NCI-H2196 (cell line): ENCODE measurements at regions not wholly inside any gene's neighbourhood (a gene's known extent, or its start where the extent isn't known, plus 50 kb on each side); places are given as distances from the start of the nearest gene placed in this dataset.

Source experiments
- DNase-seq: peaks from one replicate; lab custom pipeline; 2025; ENCODE audit not compliant: unreplicated experiment; lab: John Stamatoyannopoulos, UW

DNA sequence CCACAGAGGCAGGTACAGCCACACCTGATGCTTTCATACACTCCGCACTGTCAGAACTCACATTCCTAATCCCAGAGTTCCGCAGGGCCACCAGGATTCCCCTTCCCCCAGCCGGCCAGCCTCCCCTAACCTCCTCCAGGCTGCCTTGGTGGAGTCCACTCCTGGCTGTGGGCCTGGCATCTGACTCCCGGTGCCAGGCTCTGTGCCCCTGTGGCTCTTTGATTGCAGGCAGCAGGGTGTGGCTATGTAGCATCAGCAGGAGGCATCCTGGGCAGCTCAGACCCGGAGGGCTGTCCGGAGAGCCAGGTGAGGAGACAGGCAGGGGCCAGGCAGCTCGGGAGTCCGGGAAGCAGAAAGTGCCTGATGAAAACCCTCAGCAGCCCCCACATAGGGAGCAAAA lies 1432.9 kb downstream of the BRD1 start:
- DNase-seq: no peak

DNA sequence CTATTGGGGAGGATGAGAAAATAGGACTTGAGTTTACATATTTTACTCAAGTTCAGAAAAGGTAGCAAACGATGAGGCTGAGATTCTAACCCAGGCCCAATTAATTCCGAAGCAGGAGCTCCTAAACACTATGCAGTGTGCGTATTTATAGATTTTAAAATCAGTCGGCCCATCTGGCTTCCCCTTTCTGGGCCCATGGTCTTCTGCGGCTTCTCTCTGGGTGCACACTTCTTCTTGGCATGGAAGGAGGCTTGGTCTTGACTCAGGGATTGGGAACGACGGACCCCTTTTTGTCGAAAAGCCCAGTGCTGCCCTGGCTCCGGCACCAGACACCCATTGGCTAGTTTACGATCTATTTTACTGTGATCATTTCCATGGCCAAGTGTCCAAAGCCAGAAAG lies 1433.8 kb downstream of the BRD1 start:
- DNase-seq: no peak

DNA sequence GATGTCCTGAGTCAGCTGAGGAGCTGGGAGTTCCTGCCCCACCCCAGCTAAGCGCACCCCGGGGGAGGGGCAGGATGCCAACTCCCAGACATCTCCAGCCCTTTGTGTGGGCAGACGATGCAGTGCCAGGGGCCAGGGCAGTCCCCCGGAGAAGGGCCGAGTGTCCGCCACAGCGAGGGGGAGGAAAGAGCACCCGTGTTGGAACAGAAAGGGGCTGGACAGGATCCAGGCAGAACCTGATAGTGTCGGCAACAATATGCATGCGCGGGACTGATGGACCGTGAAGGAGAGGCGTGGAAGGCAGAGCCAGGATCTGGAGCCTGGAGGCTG lies 1434.7 kb downstream of the BRD1 start:
- no peak for DNase-seq

DNA sequence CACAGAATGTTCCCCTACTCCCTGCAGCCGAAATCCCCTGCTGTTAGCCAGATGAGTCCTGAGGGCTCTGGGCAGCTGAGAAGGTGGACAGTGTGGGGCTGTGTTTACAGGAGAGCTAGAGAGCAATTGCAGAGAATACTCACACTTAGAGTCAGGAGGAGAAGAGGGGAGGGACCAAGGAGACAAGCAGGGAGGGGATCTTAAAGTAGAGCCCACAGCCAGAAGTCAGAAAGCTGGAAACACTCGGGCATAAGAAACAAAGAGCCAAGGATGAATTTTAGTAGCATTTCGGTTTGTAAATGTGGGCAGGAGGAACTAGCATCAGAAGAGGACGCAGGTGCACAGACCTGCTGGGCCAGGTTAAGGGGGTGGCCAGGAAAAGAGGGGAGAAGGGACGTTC lies 1435.9 kb downstream of the BRD1 start:
- no peak for DNase-seq

GRCh38 chr22:48391171-48391711 lies 1436.4 kb downstream of the BRD1 start:
- no peak for DNase-seq

- DNase-seq: no peak
Measured at GRCh38 chr22:48389916-48390315, 1437.8 kb downstream of the BRD1 start.

GRCh38 chr22:48382197-48382596 lies 1445.5 kb downstream of the BRD1 start:
- DNase-seq: no peak

- DNase-seq: no peak
Measured at GRCh38 chr22:48380016-48380665, 1447.5 kb downstream of the BRD1 start.

GRCh38 chr22:48379371-48379770 lies 1448.3 kb downstream of the BRD1 start:
- DNase-seq: no peak

- DNase-seq: no peak
Measured at GRCh38 chr22:48378673-48379072, 1449.0 kb downstream of the BRD1 start.

DNA sequence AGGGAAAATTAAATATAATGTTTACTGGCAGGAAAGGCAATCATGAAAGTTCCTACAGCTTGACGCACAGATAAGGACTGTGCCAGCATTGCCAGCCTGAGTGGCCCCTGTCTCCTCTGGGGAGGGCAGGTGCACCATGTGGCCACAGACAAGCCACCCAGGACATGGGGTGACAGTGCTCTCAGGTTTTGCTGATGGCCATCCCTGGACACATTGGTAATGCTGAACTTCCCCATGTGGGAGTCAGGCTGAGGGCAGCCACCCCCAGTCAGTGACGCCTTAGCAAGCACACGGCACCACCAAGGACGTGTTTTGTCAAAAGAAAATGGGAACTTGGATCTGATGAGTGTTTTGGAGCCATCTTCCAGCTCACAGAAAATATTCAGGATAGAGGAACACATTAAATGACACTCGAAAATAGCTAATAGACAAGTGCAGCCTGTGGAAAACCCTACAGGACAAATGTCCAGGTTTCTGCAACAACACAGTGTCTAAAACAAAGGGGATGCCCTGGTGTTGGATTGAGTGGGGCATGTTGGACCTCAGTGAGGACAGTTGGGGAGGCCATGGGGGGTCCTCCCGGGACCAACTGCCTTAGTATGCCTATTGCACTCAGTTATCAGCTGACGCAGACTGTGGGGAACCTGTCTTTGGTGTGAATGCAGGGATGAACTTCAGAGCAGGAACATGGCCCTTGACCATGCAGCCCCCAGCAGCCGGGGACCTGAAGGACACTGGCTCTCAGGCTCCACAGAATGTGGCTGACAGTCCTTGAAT lies 1450.5 kb downstream of the BRD1 start:
- no peak for DNase-seq

GRCh38 chr22:48376428-48376827 lies 1451.2 kb downstream of the BRD1 start:
- DNase-seq: no peak

GRCh38 chr22:48373626-48374173 lies 1454.0 kb downstream of the BRD1 start:
- no peak for DNase-seq

DNA sequence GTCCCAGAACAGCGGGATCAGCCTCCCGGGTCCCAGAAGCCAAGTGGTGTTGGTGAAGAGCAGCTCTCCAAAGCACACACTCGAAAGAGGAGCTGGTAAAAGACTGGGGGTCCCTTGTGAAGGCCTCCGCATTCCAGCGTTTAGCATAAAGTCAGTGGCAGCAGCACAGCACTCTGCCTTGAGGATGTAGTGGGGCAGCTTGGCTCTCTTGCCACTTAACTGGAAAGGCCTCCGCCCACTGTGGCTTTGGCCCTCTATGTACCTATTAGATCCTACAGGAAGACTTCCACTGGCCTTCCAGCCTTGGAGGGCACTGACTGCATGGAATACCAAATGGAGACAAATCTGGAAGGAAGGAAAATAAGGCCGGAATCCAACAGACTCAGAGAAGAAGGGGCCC lies 1455.3 kb downstream of the BRD1 start:
- no peak for DNase-seq

DNA sequence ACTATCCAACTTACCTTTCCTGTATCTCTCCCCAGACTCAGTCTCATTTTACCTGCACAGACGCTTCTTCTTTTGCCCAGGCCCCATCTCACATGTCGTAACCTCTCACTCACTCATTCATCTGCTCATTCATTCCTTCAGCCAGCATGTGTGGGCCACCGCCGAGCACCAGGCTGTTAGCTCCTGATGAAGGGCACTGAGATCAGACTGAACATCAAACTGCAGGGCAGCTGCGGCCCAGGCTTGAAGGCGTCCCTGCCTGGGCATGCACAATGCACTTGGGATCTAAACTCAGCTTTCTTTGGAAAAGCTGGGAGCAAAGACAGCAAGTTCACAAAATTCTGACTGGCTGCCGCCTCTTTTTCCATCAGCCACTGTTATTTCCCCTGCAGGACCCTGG lies 1456.3 kb downstream of the BRD1 start:
- no peak for DNase-seq

GRCh38 chr22:48370508-48371325 lies 1457.0 kb downstream of the BRD1 start:
- no peak for DNase-seq

DNA sequence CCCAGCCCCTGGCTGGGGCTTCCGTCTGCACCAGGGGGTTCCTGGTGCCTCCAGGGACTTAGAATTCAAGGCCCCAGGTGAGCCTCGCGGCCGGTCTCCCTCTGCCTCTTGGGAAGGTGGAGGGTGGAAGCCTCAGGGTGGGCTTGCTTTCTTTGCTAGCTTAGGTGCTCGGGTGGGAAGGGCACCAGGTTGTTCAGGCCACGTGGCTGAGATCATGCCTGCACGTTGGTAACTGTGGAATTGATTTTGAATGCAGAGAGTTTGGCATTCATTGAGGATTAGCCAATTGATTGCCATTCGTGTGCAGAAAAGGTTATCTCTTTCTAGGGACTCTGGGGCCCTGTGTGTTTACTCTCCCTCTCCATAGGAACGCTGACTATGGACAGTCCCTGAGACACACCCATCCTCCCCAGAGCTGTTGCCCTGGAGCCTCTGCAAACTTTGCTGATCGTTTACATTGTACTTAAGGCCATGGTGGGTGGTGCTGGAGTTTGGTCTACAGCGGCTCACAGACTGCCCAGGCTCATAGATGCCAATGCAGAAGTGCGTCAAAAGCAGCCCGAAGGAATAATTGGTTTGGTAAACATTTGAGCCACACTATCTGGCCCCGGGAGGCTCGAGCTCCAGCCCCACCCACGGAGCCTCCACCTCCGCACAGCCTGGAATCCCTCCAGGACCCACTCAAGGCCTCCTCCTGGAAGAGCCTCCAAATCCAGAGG lies 1457.7 kb downstream of the BRD1 start:
- no peak for DNase-seq

GRCh38 chr22:48368975-48369525 lies 1458.6 kb downstream of the BRD1 start:
- DNase-seq: no peak

- no peak for DNase-seq
Measured at GRCh38 chr22:48367731-48368130, 1459.9 kb downstream of the BRD1 start.

DNA sequence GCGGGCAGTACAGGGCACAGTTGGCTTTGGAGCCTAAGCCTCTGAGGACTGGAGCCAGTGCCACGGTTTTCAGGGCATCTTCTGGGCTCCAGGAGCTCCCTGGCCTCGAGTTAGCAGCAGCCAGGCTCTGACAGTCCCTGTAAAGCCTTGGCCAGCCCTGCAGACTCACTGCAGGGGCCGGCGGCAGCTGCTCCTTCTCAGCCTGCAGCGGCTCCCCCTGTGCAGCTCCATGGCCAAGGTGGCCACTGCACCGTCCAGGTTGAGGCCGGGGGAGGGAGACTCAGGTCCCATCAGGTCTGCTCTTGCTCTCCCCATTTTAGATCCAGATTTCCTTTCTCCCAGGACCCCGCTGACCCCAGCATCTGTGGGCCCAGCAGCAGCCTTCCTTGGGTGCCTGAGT lies 1461.1 kb downstream of the BRD1 start:
- no peak for DNase-seq

- no peak for DNase-seq
Measured at GRCh38 chr22:48366056-48366455, 1461.6 kb downstream of the BRD1 start.
